ENCODE measurements at regions not wholly inside any gene's neighbourhood (a gene's known extent, or its start where the extent isn't known, plus 50 kb on each side); places are given as distances from the start of the nearest gene placed in this dataset.
"Not testable (repeated sequence)": the region's sequence is repeated elsewhere in the genome, so short reads cannot be mapped to it uniquely, and the experiment has no call there.

- Histone ChIP-seq H3K4me3 (no peak overlapping the region), H3K27ac (no peak overlapping the region), H3K4me1 (no peaks in the 10 kb centered on the region), H3K9me3 (no peaks in the 10 kb centered on the region), H3K36me3 (no peaks in the 10 kb centered on the region), H3K27me3 (no peaks in the 10 kb centered on the region)
- no peak for DNase-seq
- WGBS, 2 donors: 53 to 64% methylated on average over 8 of the region's 8 CpGs
- TF ChIP-seq POLR2AphosphoS5 (IDR thresholded peaks at IDR 0.05) (no peak), POLR2A (IDR thresholded peaks at IDR 0.05) (no peak), CTCF (IDR thresholded peaks at IDR 0.05) (no peak), EP300 (IDR thresholded peaks at IDR 0.05) (no peak)
- no peak for ATAC-seq (ENCODE audit: low FRiP score in 2 of 2)
Measured at GRCh38 chr5:86565197-86565789, 52.4 kb upstream of the COX7C start.

GRCh38 chr5:86566030-86566429, 51.7 kb upstream of the COX7C start:
- 72 to 80% methylated on average over 1 to 3 of the region's 3 CpGs for WGBS, 2 donors
- not testable (repeated sequence) for H3K27me3 ChIP-seq; ATAC-seq (ENCODE audit: low FRiP score in 2 of 2); H3K27ac ChIP-seq; DNase-seq; H3K36me3 ChIP-seq; H3K9me3 ChIP-seq; H3K4me1 ChIP-seq; H3K4me3 ChIP-seq

Small RNAs in the stretch of these regions (small RNA-seq; reads per million reads assigned to genes)
- gene RBBP4P6: 0 reads per million in 4 donors

All from upper lobe of left lung (tissue), 6 donors.